SK-MEL-5 (cell line): ENCODE measurements at regions not wholly inside any gene's neighbourhood (a gene's known extent, or its start where the extent isn't known, plus 50 kb on each side); places are given as distances from the start of the nearest gene placed in this dataset.

Experiments used
- DNase-seq: peaks from one replicate; pipeline ENCODE4 v3.0.0-alpha.2; 2016; ENCODE audit warnings: low read depth, low spot score
- in situ Hi-C: cut with HindIII; loops from 2 replicates; pipeline ENCODE4 v1.10.0; 2016; ENCODE audit warnings: low sequenced_read_pairs, high pct_unique_total_duplicates, low pct_unique_long_range_greater_than_20kb

DNA sequence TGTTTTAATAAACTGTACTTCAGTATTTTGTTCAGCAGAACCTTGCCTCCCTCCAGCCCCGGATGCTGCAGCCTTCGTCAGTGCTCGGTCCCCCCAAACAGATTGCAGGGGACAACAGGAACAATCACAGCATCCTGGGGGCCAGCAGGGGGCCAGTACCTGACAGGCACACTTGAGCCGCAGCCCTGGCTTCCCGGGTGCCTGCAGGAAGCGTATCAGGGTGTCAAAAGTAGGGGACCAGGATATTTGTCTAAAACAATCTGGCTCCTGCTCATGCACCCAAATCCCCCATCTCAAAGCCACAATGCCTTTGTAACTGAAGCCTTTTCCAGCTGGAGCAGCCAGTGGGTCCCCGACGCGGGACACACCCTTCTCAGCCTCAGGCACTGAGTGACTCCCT, 167.5 kb upstream of the TSHZ3 start:
- in situ Hi-C loops = no loop called here
- DNase-seq = no peak

GRCh38 chr19:31517224-31518180, 168.3 kb upstream of the TSHZ3 start:
- DNase-seq = no peak
- in situ Hi-C loops = no loop called here

DNA sequence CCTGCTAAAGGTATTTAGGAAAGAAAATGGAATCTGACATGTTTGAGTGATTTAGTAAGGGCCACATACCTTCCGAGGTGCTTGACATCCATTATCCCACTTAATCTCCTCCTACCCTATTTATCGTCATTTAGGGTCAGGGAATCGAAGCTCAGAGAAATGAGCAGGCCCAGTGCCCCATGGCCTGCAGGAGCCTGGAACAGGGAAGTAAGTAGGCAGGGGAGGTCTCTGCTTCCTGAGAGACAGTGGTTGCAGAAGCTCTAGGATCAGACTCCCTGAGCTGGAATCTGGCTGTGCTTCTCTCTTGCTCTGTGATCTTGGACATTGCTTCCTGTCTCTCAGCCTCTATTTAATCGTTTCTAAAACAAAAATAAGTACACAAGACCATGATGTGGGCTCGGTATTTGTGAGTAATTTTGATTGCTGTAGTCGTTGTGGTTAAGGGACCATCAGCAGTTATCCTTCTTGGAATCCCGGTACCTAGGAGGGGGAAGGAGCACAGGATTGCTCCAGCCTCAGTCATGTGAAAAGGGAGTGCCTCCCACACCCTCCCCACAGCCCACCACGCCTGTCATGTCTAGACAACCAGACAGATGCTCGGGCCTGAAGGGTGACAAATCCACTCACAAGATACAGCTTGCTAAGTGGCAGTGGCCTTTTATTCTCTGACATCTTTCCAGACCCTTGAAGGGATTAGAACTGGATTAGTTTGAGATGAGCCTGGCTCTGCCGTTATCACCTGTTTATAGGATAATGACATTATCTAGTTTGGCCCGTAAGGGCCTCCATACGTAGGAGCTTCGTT, 169.2 kb upstream of the TSHZ3 start:
- in situ Hi-C loops = no loop called here
- no peak for DNase-seq

GRCh38 chr19:31519256-31519655, 170.0 kb upstream of the TSHZ3 start:
- in situ Hi-C loops = no loop called here
- no peak for DNase-seq

- no peak for DNase-seq
- in situ Hi-C loops = no loop called here
Observed at GRCh38 chr19:31519908-31520307, 170.7 kb upstream of the TSHZ3 start.

GRCh38 chr19:31520633-31521032, 171.4 kb upstream of the TSHZ3 start:
- in situ Hi-C loops = no loop called here

GRCh38 chr19:31525610-31526147, 176.4 kb upstream of the TSHZ3 start:
- in situ Hi-C loops = no loop called here

More at GRCh38 chr19:31520633-31521032, 171.4 kb upstream of the TSHZ3 start:
- no peak for DNase-seq

DNA sequence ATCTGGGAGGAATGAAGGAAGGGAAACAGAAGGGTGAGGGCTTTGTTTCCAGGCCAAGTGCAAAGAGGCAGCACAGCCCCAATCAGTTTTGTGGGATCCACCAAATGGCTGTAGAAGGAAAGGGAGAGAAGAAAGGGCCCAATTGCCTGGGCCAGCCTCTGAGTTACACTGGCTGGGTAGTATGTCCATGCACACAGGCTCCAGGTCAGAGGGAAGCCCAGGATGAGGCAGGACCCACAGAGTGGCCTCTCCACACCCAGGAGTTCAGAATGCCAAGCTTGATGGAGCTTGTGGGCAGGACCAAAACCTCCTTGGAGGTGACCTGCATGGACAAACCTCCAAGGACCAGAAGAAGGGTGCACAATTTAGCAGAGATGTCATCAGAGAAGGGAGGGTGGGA, 178.2 kb upstream of the TSHZ3 start:
- no peak for DNase-seq
- in situ Hi-C loops = no loop called here

More at GRCh38 chr19:31525610-31526147, 176.4 kb upstream of the TSHZ3 start:
- DNase-seq = no peak

GRCh38 chr19:31528261-31528660, 179.0 kb upstream of the TSHZ3 start:
- DNase-seq = no peak
- in situ Hi-C loops = no loop called here

- DNase-seq = no peak
- in situ Hi-C loops = no loop called here
Observed at GRCh38 chr19:31529121-31529520, 179.9 kb upstream of the TSHZ3 start.

GRCh38 chr19:31530781-31531180, 181.5 kb upstream of the TSHZ3 start:
- in situ Hi-C loops = no loop called here
- DNase-seq = no peak

- in situ Hi-C loops = no loop called here
- DNase-seq = no peak
Observed at GRCh38 chr19:31531326-31531725, 182.1 kb upstream of the TSHZ3 start.

GRCh38 chr19:31532034-31532433, 182.8 kb upstream of the TSHZ3 start:
- no peak for DNase-seq
- in situ Hi-C loops = no loop called here

DNA sequence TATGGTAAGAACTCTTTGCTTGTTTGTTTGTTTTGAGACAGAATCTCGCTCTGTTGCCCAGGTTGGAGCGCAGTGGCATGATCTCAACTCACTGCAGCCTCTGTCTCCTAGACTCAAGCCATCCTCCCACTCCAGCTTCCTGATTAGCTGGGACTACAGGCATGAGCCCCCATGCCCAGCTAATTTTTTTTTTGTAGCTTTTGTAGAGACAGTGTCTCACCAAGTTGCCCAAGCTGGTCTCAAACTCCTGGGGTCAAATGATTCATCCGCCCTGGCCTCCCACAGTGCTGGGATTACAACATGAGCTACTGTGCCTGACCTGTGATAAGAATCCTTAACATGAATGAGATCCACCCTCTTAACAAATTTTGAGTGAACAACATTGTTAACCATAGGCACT, 183.9 kb upstream of the TSHZ3 start:
- in situ Hi-C loops = no loop called here
- DNase-seq = no peak

GRCh38 chr19:31534231-31534630, 185.0 kb upstream of the TSHZ3 start:
- in situ Hi-C loops = no loop called here
- DNase-seq = no peak

- in situ Hi-C loops = no loop called here
- DNase-seq = no peak
Observed at GRCh38 chr19:31534786-31535657, 185.8 kb upstream of the TSHZ3 start.

DNA sequence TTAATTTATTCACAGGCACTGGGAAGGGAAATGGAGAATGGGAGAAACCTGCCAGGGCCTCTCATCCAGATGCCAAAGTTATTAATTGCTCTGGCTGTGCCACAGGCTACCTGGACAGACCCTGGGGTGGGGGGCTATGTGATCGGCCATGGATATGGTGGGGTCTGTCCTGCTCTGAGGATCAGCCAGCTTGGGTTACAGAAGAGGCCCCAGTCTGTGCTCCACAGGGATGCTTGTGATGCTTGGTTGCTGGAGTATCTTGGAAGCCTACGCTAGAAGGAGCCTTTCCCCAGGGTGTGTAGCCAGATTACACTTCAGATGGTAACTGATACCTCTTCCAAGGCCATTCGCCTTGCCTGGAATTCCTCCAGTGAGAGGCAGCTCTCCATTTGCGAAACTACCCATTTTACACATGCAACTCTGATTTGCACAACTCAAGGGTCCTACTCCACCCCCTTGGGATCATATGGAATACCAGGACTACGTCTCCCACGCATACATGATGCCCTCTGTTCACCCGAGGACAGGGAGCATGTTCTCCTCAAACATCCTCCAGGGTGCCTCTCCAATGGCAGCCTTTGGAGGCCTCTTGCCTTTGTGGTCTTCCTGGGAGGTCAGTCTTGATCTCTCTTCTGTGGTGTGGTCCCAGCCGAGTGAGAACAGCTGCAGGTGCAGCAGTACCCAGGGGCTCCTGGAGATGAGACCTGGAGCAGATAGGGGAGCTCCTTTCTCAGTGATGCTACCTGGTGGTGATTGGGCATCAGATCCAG, 186.6 kb upstream of the TSHZ3 start:
- DNase-seq = no peak
- in situ Hi-C loops = no loop called here
